ENCODE measurements at regions not wholly inside any gene's neighbourhood (a gene's known extent, or its start where the extent isn't known, plus 50 kb on each side); places are given as distances from the start of the nearest gene placed in this dataset.

DNA sequence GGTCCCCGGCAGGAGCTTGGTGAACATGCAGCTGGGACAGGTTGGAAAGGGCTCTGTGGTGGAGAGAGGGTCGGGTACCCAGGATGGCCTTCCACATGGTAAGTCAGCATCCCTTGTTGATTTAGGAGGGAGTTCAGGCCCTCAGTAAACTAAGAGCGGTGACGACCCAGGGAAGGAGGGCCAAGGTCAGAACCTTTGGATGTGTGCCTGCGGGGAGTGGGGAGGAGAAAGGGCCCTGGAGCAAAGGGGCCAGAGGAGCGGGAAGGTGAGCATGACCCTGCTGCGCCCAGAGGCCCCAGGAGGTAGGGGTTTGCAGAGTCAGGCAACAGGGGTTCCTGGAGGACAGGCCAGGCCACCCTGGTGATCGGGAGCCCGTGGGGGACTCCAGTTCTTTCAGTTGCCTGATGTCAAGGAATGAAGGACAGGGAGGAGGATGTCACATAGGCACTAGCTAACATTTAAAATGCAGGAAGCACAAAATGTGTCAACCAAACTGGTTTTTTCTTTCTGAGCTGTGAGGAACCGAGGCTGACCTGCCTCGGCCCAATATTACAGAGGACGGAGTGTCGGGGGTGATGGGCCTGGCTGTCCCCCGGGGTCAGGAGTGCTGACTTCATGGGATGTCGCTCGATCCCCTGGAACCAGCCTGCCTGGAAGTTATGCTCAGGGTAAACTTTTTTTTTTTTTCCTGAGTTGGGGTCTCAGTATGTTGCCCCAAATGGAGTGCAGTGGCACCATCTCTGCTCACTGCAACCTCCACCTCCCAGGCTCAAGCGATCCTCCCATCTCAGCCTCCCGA, 117.4 kb upstream of the SLC45A1 start (continued):
- TF ChIP-seq, protein P1, sequence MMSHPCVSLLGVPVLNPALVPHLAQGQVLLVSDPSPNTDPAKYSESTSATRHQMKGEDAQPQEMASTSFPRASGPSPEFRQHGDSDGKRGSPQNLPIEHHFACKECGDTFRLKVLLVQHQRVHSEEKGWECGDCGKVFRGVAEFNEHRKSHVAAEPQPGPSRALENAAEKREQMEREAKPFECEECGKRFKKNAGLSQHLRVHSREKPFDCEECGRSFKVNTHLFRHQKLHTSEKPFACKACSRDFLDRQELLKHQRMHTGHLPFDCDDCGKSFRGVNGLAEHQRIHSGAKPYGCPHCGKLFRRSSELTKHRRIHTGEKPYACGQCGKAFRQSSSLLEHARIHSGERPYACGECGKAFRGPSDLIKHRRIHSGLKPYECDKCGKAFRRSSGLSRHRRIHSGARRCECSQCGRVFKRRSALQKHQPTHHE (CRISPR knock-in tag; IDR thresholded peaks at IDR 0.05; ENCODE audit: borderline replicate concordance), result 0 out of 2 replicates have a peak, but pooled peaks have one; percentile 27
- peak; percentile 95 for TF ChIP-seq SALL1 (CRISPR knock-in tag; IDR thresholded peaks at IDR 0.05)
- TF ChIP-seq TCF7L2 (IDR thresholded peaks at IDR 0.05; ENCODE audit: low read depth, low read length), result no peak
- TF ChIP-seq ZNF768 (CRISPR knock-in tag; IDR thresholded peaks at IDR 0.05), result no peak
- no peak for TF ChIP-seq TCF12 (IDR thresholded peaks at IDR 0.05)
- peak; percentile 85; the same call in 1 of the 2 replicates for TF ChIP-seq TCF12 (CRISPR knock-in tag; IDR thresholded peaks at IDR 0.05)
- TF ChIP-seq STAT5B (CRISPR knock-in tag; IDR thresholded peaks at IDR 0.05), result no peak
- no peak for TF ChIP-seq HIVEP1 (CRISPR knock-in tag; IDR thresholded peaks at IDR 0.05)
- peak; percentile 71; the same call in 1 of the 2 replicates for TF ChIP-seq ZBTB20 (CRISPR knock-in tag; IDR thresholded peaks at IDR 0.05; ENCODE audit: borderline replicate concordance, low read depth)
- TF ChIP-seq RBAK (CRISPR knock-in tag; IDR thresholded peaks at IDR 0.05), result no peak
- TF ChIP-seq SMAD3 (CRISPR knock-in tag; IDR thresholded peaks at IDR 0.05), result peak; percentile 71; the same call in 1 of the 2 replicates
- TF ChIP-seq ZNF121 (CRISPR knock-in tag; IDR thresholded peaks at IDR 0.05), result peak; percentile 57; the same call in 1 of the 2 replicates
- TF ChIP-seq MIER2 (CRISPR knock-in tag; IDR thresholded peaks at IDR 0.05), result no peak
- no peak for TF ChIP-seq ZFP1 (CRISPR knock-in tag; IDR thresholded peaks at IDR 0.05)
- TF ChIP-seq ZNF251 (CRISPR knock-in tag; IDR thresholded peaks at IDR 0.05), result no peak
- TF ChIP-seq, protein P2, sequence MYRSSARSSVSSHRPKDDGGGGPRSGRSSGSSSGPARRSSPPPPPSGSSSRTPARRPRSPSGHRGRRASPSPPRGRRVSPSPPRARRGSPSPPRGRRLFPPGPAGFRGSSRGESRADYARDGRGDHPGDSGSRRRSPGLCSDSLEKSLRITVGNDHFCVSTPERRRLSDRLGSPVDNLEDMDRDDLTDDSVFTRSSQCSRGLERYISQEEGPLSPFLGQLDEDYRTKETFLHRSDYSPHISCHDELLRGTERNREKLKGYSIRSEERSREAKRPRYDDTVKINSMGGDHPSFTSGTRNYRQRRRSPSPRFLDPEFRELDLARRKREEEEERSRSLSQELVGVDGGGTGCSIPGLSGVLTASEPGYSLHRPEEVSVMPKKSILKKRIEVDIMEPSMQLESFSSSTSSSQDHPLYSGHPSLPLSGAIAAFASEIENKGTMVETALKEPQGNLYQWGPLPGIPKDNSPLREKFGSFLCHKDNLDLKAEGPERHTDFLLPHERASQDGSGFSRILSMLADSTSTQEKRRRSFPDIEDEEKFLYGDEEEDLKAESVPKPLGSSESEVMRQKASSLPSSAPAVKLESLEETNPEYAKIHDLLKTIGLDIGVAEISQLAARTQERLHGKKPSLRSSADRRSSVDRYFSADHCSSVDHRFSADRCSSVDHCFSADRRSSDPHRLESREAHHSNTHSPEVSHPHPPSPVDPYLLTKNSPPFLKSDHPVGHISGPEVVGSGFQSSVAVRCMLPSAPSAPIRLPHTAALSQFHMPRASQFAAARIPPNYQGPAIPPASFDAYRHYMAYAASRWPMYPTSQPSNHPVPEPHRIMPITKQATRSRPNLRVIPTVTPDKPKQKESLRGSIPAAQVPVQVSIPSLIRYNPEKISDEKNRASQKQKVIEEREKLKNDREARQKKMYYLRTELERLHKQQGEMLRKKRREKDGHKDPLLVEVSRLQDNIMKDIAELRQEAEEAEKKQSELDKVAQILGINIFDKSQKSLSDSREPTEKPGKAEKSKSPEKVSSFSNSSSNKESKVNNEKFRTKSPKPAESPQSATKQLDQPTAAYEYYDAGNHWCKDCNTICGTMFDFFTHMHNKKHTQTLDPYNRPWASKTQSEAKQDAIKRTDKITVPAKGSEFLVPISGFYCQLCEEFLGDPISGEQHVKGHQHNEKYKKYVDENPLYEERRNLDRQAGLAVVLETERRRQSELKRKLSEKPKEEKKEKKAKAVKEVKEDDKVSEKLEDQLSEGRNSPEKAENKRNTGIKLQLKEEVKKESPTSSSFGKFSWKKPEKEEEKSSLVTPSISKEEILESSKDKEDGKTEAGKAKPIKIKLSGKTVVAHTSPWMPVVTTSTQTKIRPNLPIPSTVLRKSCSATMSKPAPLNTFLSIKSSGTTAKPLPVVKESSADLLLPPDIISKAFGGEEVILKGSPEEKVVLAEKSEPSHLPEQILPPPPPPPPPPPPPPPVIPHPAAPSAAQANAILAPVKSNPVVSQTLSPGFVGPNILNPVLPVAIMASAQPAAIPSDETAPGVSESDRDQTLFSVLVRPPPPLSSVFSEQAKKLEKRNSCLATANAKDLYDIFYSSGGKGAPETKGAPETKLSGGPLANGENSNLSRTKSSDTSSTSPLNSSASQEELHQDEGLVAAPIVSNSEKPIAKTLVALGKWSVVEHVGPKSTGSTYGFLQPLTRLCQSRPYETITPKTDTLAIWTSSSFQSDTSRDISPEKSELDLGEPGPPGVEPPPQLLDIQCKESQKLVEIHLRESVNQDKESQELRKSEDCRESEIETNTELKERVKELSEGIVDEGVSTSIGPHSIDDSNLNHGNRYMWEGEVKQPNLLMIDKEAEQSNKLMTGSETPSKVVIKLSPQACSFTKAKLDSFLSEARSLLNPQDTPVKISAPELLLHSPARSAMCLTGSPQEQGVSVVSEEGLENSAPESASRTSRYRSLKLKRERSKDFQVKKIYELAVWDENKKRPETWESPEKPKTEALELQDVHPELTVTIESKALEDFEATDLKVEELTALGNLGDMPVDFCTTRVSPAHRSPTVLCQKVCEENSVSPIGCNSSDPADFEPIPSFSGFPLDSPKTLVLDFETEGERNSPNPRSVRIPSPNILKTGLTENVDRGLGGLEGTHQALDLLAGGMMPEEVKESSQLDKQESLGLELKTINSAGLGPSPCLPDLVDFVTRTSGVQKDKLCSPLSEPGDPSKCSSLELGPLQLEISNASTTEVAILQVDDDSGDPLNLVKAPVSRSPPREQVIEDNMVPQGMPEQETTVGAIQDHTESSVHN (CRISPR knock-in tag; IDR thresholded peaks at IDR 0.05), result no peak
- peak; percentile 91 for TF ChIP-seq TARDBP (CRISPR knock-in tag; IDR thresholded peaks at IDR 0.05)
- TF ChIP-seq ZNF589 (CRISPR knock-in tag; conservative IDR thresholded peaks at IDR 0.05), result 0 out of 2 replicates have a peak, but pooled peaks have one; percentile 44
- no peak for TF ChIP-seq ASH2L (IDR thresholded peaks at IDR 0.05; ENCODE audit: insufficient read length, low read depth, low read length)
- TF ChIP-seq, protein P3, sequence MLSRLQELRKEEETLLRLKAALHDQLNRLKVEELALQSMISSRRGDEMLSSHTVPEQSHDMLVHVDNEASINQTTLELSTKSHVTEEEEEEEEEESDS (CRISPR knock-in tag; IDR thresholded peaks at IDR 0.05; ENCODE audit: borderline replicate concordance), result no peak
- no peak for TF ChIP-seq ZNF441 (CRISPR knock-in tag; IDR thresholded peaks at IDR 0.05; ENCODE audit: borderline replicate concordance)
- TF ChIP-seq ZBTB8A (CRISPR knock-in tag; IDR thresholded peaks at IDR 0.05; ENCODE audit: borderline replicate concordance, low read depth), result no peak
